Neural cell (in vitro differentiated cells): ENCODE measurements at regions not wholly inside any gene's neighbourhood (a gene's known extent, or its start where the extent isn't known, plus 50 kb on each side); places are given as distances from the start of the nearest gene placed in this dataset.

Experiments
- H2AFZ ChIP-seq: fragments of 200-600, 300-800 bp; sonication (generic), shearing (Covaris generic); 2 replicates; pipeline ENCODE4 v1.6.0; 2014; ENCODE audit warnings: low read depth, mild to moderate bottlenecking, antibody characterized with exemption, low read length, moderate library complexity
- H3F3A ChIP-seq: fragments of 200-600 bp; shearing (Covaris generic); 2 replicates; pipeline ENCODE4 v1.6.1; 2016; ENCODE audit warnings: mild to moderate bottlenecking, moderate library complexity, mixed read lengths, antibody characterized with exemption, low read length; ENCODE audit not compliant: insufficient read depth, poor library complexity, severe bottlenecking
- H3K27ac ChIP-seq: fragments of 200-600, 300-800 bp; sonication (generic), shearing (Covaris generic); 2 replicates; pipeline ENCODE4 v1.5.1; 2014; ENCODE audit warnings: mild to moderate bottlenecking, low read length, moderate library complexity
- H3K27me3 ChIP-seq: fragments of 300-800, 200-600 bp; sonication (generic), shearing (Covaris generic); 2 replicates; pipeline ENCODE4 v1.6.0; 2014; ENCODE audit warnings: mild to moderate bottlenecking, low read depth, low read length, moderate library complexity; ENCODE audit not compliant: insufficient read depth
- H3K36me3 ChIP-seq: fragments of 300-800, 200-600 bp; sonication (generic), shearing (Covaris generic); 2 replicates; pipeline ENCODE4 v1.5.1; 2014; ENCODE audit warnings: mild to moderate bottlenecking, antibody characterized with exemption, low read length, moderate library complexity; ENCODE audit not compliant: insufficient read depth
- H3K4me2 ChIP-seq: fragments of 300-800, 200-600 bp; sonication (generic), shearing (Covaris generic); 2 replicates; pipeline ENCODE4 v1.6.0; 2014; ENCODE audit warnings: mild to moderate bottlenecking, low read length
- H3K4me3 ChIP-seq: fragments of 300-800, 200-600 bp; sonication (generic), shearing (Covaris generic); 2 replicates; pipeline ENCODE4 v1.5.1; 2014; ENCODE audit warnings: mild to moderate bottlenecking, low read length, moderate library complexity
- H3K79me2 ChIP-seq: fragments of 200-600 bp; shearing (Covaris generic); replicated peaks from 2 replicates; pipeline ENCODE4 v1.6.0; 2014; ENCODE audit warnings: mild to moderate bottlenecking, low read length, moderate library complexity; ENCODE audit not compliant: insufficient read depth
- H3K9ac ChIP-seq: fragments of 300-800, 200-600 bp; sonication (generic), shearing (Covaris generic); 2 replicates; pipeline ENCODE4 v1.6.1; 2016; ENCODE audit warnings: mild to moderate bottlenecking, low read length, mixed read lengths
- H3K9me2 ChIP-seq: fragments of 200-600 bp; shearing (Covaris generic); 2 replicates; pipeline ENCODE4 v1.6.1; 2016; ENCODE audit warnings: mild to moderate bottlenecking, low read length, mixed read lengths; ENCODE audit not compliant: insufficient read depth
- H3K9me3 ChIP-seq: fragments of 200-600, 300-800 bp; sonication (generic), shearing (Covaris generic); 2 replicates; pipeline ENCODE4 v1.6.1; 2016; ENCODE audit warnings: mild to moderate bottlenecking, mixed run types, low read length, moderate library complexity, mixed read lengths
- H4K20me1 ChIP-seq: fragments of 200-600 bp; shearing (Covaris generic); 2 replicates; pipeline ENCODE4 v1.6.1; 2016; ENCODE audit warnings: mild to moderate bottlenecking, mixed run types; ENCODE audit not compliant: insufficient read depth
- EP300 ChIP-seq: fragments of 450-650 bp; conservative IDR thresholded peaks from 2 replicates; pipeline ENCODE4 v1.6.1; 2014; ENCODE audit warnings: antibody characterized with exemption, mild to moderate bottlenecking, moderate library complexity; ENCODE audit not compliant: poor library complexity, severe bottlenecking
- EZH2 ChIP-seq: fragments of 200-600, 300-800 bp; shearing (Covaris generic), sonication (generic); IDR thresholded peaks from 2 replicates; pipeline ENCODE4 v1.6.1; 2014; ENCODE audit warnings: antibody characterized with exemption, low read length, borderline replicate concordance, mild to moderate bottlenecking; ENCODE audit not compliant: insufficient read depth, poor library complexity, severe bottlenecking
- MXI1 ChIP-seq: fragments of 450-650 bp; conservative IDR thresholded peaks from 2 replicates; pipeline ENCODE4 v1.6.1; 2014; ENCODE audit warnings: antibody characterized with exemption, mild to moderate bottlenecking; ENCODE audit not compliant: poor library complexity, severe bottlenecking
- POLR2AphosphoS5 ChIP-seq: IDR thresholded peaks from 2 replicates; pipeline ENCODE4 v1.6.1; 2012
- RAD21 ChIP-seq: fragments of 450-650 bp; conservative IDR thresholded peaks from 2 replicates; pipeline ENCODE4 v1.6.1; 2014; ENCODE audit warnings: antibody characterized with exemption, mild to moderate bottlenecking, moderate library complexity
- SMC3 ChIP-seq: fragments of 450-650 bp; conservative IDR thresholded peaks from 2 replicates; pipeline ENCODE4 v1.6.1; 2014; ENCODE audit warnings: antibody characterized with exemption, mild to moderate bottlenecking, moderate library complexity; ENCODE audit not compliant: poor library complexity
- TAF1 ChIP-seq: IDR thresholded peaks from 2 replicates; pipeline ENCODE4 v1.6.1; 2012; ENCODE audit warnings: low read depth
- TF ChIP-seq, protein P1 (sequence below): IDR thresholded peaks from 2 replicates; pipeline ENCODE4 v1.6.1; 2012; ENCODE audit warnings: borderline replicate concordance
- TF ChIP-seq, protein P2 (sequence below): fragments of 450-650 bp; IDR thresholded peaks from 2 replicates; pipeline ENCODE4 v1.5.1; 2014; ENCODE audit warnings: antibody characterized with exemption, mild to moderate bottlenecking, moderate library complexity; ENCODE audit not compliant: poor library complexity, severe bottlenecking

- TF ChIP-seq RAD21 (no peak), TAF1 (no peak), SMC3 (no peak), POLR2AphosphoS5 (no peak), EZH2 (no peak), MXI1 (no peak), EP300 (no peak)
- TF ChIP-seq, protein P1, sequence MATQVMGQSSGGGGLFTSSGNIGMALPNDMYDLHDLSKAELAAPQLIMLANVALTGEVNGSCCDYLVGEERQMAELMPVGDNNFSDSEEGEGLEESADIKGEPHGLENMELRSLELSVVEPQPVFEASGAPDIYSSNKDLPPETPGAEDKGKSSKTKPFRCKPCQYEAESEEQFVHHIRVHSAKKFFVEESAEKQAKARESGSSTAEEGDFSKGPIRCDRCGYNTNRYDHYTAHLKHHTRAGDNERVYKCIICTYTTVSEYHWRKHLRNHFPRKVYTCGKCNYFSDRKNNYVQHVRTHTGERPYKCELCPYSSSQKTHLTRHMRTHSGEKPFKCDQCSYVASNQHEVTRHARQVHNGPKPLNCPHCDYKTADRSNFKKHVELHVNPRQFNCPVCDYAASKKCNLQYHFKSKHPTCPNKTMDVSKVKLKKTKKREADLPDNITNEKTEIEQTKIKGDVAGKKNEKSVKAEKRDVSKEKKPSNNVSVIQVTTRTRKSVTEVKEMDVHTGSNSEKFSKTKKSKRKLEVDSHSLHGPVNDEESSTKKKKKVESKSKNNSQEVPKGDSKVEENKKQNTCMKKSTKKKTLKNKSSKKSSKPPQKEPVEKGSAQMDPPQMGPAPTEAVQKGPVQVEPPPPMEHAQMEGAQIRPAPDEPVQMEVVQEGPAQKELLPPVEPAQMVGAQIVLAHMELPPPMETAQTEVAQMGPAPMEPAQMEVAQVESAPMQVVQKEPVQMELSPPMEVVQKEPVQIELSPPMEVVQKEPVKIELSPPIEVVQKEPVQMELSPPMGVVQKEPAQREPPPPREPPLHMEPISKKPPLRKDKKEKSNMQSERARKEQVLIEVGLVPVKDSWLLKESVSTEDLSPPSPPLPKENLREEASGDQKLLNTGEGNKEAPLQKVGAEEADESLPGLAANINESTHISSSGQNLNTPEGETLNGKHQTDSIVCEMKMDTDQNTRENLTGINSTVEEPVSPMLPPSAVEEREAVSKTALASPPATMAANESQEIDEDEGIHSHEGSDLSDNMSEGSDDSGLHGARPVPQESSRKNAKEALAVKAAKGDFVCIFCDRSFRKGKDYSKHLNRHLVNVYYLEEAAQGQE = no peak
- TF ChIP-seq, protein P2, sequence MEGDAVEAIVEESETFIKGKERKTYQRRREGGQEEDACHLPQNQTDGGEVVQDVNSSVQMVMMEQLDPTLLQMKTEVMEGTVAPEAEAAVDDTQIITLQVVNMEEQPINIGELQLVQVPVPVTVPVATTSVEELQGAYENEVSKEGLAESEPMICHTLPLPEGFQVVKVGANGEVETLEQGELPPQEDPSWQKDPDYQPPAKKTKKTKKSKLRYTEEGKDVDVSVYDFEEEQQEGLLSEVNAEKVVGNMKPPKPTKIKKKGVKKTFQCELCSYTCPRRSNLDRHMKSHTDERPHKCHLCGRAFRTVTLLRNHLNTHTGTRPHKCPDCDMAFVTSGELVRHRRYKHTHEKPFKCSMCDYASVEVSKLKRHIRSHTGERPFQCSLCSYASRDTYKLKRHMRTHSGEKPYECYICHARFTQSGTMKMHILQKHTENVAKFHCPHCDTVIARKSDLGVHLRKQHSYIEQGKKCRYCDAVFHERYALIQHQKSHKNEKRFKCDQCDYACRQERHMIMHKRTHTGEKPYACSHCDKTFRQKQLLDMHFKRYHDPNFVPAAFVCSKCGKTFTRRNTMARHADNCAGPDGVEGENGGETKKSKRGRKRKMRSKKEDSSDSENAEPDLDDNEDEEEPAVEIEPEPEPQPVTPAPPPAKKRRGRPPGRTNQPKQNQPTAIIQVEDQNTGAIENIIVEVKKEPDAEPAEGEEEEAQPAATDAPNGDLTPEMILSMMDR = no peak
Observed at GRCh38 chr11:115065314-115065713, 387.0 kb downstream of the NXPE2 start.

GRCh38 chr11:115065830-115066664 is 387.7 kb downstream of the NXPE2 start:
- Histone ChIP-seq H2AFZ (no peak overlapping the region), H3F3A (no peaks in the 10 kb centered on the region), H3K9me3 (no peaks in the 10 kb centered on the region), H3K4me2 (no peak overlapping the region), H3K4me3 (no peak overlapping the region), H3K79me2 (no peaks in the 10 kb centered on the region), H3K27me3 (no peaks in the 10 kb centered on the region), H3K9me2 (no peaks in the 10 kb centered on the region), H3K36me3 (no peaks in the 10 kb centered on the region), H3K9ac (no peak overlapping the region), H3K27ac (no peak overlapping the region), H4K20me1 (no peaks in the 10 kb centered on the region)
- no peak for TF ChIP-seq TAF1
- TF ChIP-seq EZH2 = no peak
- no peak for TF ChIP-seq POLR2AphosphoS5
- TF ChIP-seq SMC3 = no peak
- no peak for TF ChIP-seq RAD21
- TF ChIP-seq MXI1 = no peak
- no peak for TF ChIP-seq EP300
- TF ChIP-seq, protein P2 = no peak
- TF ChIP-seq, protein P1 = no peak

More at GRCh38 chr11:115065314-115065713, 387.0 kb downstream of the NXPE2 start:
- no peaks in the 10 kb centered on the region for H3K79me2 ChIP-seq
- no peak overlapping the region for H3K9ac ChIP-seq
- no peaks in the 10 kb centered on the region for H3K9me2 ChIP-seq
- H3K27me3 ChIP-seq = no peaks in the 10 kb centered on the region
- H4K20me1 ChIP-seq = no peaks in the 10 kb centered on the region
- no peak overlapping the region for H3K4me3 ChIP-seq
- H3K36me3 ChIP-seq = no peaks in the 10 kb centered on the region
- H3F3A ChIP-seq = no peaks in the 10 kb centered on the region
- H3K9me3 ChIP-seq = no peaks in the 10 kb centered on the region
- H3K27ac ChIP-seq = no peak overlapping the region
- no peak overlapping the region for H2AFZ ChIP-seq
- H3K4me2 ChIP-seq = no peak overlapping the region
